Activated CD4-positive, alpha-beta T cell treated with anti-CD3 and anti-CD28 coated beads for 36 hours (primary cell): ENCODE measurements at regions not wholly inside any gene's neighbourhood (a gene's known extent, or its start where the extent isn't known, plus 50 kb on each side); places are given as distances from the start of the nearest gene placed in this dataset.
"Not testable (repeated sequence)": the region's sequence is repeated elsewhere in the genome, so short reads cannot be mapped to it uniquely, and the experiment has no call there.

Experiments used
- ATAC-seq: fragments of 200-7000 bp; cut with Tn5 transposase; one replicate; pipeline ENCODE4 v1.10.0; 2021; ENCODE audit warnings: mild to moderate bottlenecking, moderate library complexity
- CTCF ChIA-PET: fragments of 350-600 bp; sonication (Branson Sonifier 250); formaldehyde crosslinking; loops from one replicate; lab custom pipeline; 2021; ENCODE audit warnings: antibody characterized with exemption; lab: Charles Lee
- POLR2A ChIA-PET: fragments of 350-600 bp; sonication (Branson Sonifier 250); formaldehyde crosslinking; loops from one replicate; lab custom pipeline; 2021; ENCODE audit warnings: antibody characterized with exemption, inconsistent platforms; lab: Charles Lee
- DNase-seq: peaks from one replicate; pipeline ENCODE4 v3.0.0-alpha.2; 2020
- H3K27ac Mint-ChIP-seq: one replicate; pipeline ENCODE4 v1.8.0; 2021; ENCODE audit warnings: mixed read lengths
- H3K27me3 Mint-ChIP-seq: one replicate; pipeline ENCODE4 v1.8.0; 2021; ENCODE audit warnings: mixed read lengths
- H3K36me3 Mint-ChIP-seq: one replicate; pipeline ENCODE4 v1.8.0; 2021; ENCODE audit warnings: low read depth, mixed read lengths
- H3K4me1 Mint-ChIP-seq: one replicate; pipeline ENCODE4 v1.8.0; 2021; ENCODE audit warnings: mixed read lengths
- H3K4me3 Mint-ChIP-seq: one replicate; pipeline ENCODE4 v1.8.0; 2021; ENCODE audit warnings: mild to moderate bottlenecking, moderate library complexity, mixed read lengths
- H3K9me3 Mint-ChIP-seq: one replicate; pipeline ENCODE4 v1.8.0; 2021; ENCODE audit warnings: low read depth, mixed read lengths
- intact Hi-C, 2 experiments: fragments of 100-400 bp; cut with DNase I in 1 of 2; cut with micrococcal nuclease in 1 of 2; formaldehyde crosslinking; loops; one replicate each; pipeline versions ENCODE4 v1.14.2 to v1.15.1; 2022 to 2024; cut with DNase I, micrococcal nuclease

- H3K9me3 Mint-ChIP-seq, DNase-seq, intact Hi-C loops, H3K4me1 Mint-ChIP-seq, H3K4me3 Mint-ChIP-seq, CTCF ChIA-PET, H3K27ac Mint-ChIP-seq, H3K36me3 Mint-ChIP-seq, POLR2A ChIA-PET: not testable (repeated sequence)
- H3K27me3 Mint-ChIP-seq: peaks cover 19% of the 10 kb centered on the region
- ATAC-seq: peak; percentile 58
Measured at GRCh38 chr7:150114591-150114990, 208.6 kb upstream of the LRRC61 start.

DNA sequence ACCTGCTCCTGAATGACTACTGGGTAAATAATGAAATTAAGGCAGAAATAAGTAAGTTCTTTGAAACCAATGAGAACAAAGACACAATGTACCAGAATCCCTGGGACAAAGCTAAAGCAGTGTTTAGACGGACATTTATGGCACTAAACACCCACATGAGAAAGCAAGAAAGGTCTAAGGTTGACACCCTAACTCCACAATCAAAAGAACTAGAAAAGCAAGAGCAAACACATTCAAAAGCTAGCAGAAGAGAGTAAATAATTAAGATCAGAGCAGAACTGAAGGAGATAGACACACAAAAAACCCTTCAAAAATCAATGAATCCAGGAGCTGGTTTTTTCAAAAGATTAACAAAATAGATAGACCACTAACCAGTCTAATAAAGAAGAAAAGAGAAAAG, 203.2 kb upstream of the LRRC61 start:
- POLR2A ChIA-PET, H3K4me1 Mint-ChIP-seq, H3K27ac Mint-ChIP-seq, ATAC-seq, H3K9me3 Mint-ChIP-seq, H3K36me3 Mint-ChIP-seq, intact Hi-C loops, H3K4me3 Mint-ChIP-seq, H3K27me3 Mint-ChIP-seq, DNase-seq: not testable (repeated sequence)
- CTCF ChIA-PET: interaction anchor here (0.7 kb wide), 1 partner anchor 356 kb away, joined by 3 read pairs; no protein-coding TSS in a partner anchor

- H3K4me1 Mint-ChIP-seq, CTCF ChIA-PET, H3K4me3 Mint-ChIP-seq, intact Hi-C loops, POLR2A ChIA-PET, H3K9me3 Mint-ChIP-seq, DNase-seq, H3K36me3 Mint-ChIP-seq, H3K27me3 Mint-ChIP-seq, ATAC-seq, H3K27ac Mint-ChIP-seq: not testable (repeated sequence)
Measured at GRCh38 chr7:150125831-150126230, 197.3 kb upstream of the LRRC61 start.

GRCh38 chr7:150134451-150134850, 188.7 kb upstream of the LRRC61 start:
- POLR2A ChIA-PET, H3K4me1 Mint-ChIP-seq, ATAC-seq, H3K27ac Mint-ChIP-seq, H3K4me3 Mint-ChIP-seq, intact Hi-C loops, H3K9me3 Mint-ChIP-seq, CTCF ChIA-PET, H3K36me3 Mint-ChIP-seq, DNase-seq, H3K27me3 Mint-ChIP-seq: not testable (repeated sequence)

DNA sequence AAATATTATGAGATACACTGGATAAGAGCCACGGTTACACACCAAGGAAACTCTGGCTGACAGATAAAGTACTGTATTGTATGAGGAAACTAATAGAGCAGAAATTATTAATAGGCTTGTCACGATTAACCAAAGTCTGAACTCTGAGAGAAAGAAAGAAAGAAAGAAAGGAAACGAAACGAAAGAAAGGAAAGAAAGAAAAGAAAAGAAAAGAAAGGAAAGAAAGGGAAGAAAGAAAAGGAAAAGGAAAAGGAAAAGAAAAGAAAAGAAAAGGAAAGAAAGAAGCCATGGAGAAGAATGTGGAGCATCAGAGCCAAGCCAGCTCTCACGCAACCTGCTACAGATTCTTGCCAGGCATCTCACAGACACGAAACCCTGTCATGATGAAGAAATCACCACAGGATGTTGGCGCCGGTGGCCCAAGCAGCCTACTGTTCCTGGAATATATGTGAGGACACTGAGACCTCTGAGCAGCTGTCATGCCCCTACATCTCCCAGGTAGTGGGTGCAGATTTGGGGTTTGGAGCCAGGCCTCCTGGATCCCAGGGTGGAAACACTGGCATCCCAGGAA, 187.4 kb upstream of the LRRC61 start:
- H3K27me3 Mint-ChIP-seq, intact Hi-C loops, H3K27ac Mint-ChIP-seq, H3K36me3 Mint-ChIP-seq, H3K4me3 Mint-ChIP-seq, H3K4me1 Mint-ChIP-seq, CTCF ChIA-PET, H3K9me3 Mint-ChIP-seq, ATAC-seq, DNase-seq, POLR2A ChIA-PET: not testable (repeated sequence)

DNA sequence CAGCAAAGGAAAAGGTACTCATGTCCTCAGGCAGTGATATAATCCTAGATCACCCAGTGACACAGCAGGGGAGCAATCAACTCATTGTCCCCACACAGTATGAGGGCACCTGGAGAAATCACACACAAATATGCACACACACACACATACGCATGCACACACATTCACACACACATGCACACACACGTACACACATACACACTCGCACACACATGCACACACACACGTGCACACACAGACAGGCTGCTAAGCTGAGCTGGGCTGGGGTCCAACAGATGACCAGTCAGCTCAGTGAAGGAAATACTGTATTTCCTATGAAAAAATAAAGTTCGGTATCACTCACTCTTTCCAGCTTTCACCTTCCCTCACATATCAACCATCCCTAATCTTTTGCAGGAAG, 183.3 kb upstream of the LRRC61 start:
- POLR2A ChIA-PET, CTCF ChIA-PET, H3K27me3 Mint-ChIP-seq, H3K4me3 Mint-ChIP-seq, DNase-seq, ATAC-seq, H3K4me1 Mint-ChIP-seq, H3K9me3 Mint-ChIP-seq, H3K36me3 Mint-ChIP-seq, H3K27ac Mint-ChIP-seq, intact Hi-C loops: not testable (repeated sequence)

GRCh38 chr7:150141525-150142345, 181.4 kb upstream of the LRRC61 start:
- H3K27ac Mint-ChIP-seq, H3K9me3 Mint-ChIP-seq, CTCF ChIA-PET, H3K4me1 Mint-ChIP-seq, DNase-seq, H3K27me3 Mint-ChIP-seq, POLR2A ChIA-PET, intact Hi-C loops, H3K36me3 Mint-ChIP-seq, ATAC-seq, H3K4me3 Mint-ChIP-seq: not testable (repeated sequence)

DNA sequence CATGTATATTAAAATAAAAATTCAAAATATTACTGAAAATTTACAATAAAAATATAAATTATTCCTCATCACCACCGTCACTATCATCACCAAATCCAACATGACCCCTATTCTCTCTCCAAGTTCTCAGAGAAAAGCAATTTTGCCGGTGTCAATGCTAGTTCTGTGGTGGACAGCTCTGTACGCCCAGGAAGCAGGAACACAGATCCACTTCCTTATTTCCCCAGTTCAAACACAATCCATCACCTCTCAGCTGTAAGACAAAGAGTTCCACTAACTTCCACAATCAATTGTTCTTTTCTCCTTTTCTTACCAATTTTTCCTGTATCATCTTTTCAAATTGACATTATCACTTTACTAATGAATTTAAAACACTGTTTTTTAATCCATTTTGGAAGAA, 177.0 kb upstream of the LRRC61 start:
- H3K27me3 Mint-ChIP-seq, H3K4me3 Mint-ChIP-seq, H3K9me3 Mint-ChIP-seq, H3K36me3 Mint-ChIP-seq, DNase-seq, CTCF ChIA-PET, H3K4me1 Mint-ChIP-seq, POLR2A ChIA-PET, ATAC-seq, intact Hi-C loops, H3K27ac Mint-ChIP-seq: not testable (repeated sequence)

- H3K27ac Mint-ChIP-seq, H3K4me3 Mint-ChIP-seq, CTCF ChIA-PET, H3K4me1 Mint-ChIP-seq, H3K36me3 Mint-ChIP-seq, H3K27me3 Mint-ChIP-seq, ATAC-seq, POLR2A ChIA-PET, DNase-seq, intact Hi-C loops, H3K9me3 Mint-ChIP-seq: not testable (repeated sequence)
Measured at GRCh38 chr7:150147524-150147923, 175.6 kb upstream of the LRRC61 start.

DNA sequence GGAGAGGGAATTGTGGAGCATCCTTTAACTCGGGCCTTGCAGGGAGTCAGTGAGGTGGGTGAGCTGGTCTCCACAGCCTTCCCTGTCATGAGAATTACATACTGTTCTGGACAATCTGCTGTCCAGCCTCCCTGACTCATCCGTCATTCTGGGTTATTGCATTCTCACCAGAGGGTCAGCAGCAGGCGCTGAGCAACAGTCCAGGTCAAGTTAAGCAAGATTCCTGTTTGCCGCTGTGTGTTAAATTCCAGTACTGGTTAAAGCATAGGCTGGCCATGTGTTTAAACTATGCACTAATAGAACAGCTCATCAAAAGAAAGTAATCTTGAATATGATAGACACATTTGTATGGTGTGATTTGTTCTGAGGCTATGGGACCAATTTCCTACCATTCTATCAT, 167.1 kb upstream of the LRRC61 start:
- POLR2A ChIA-PET, H3K4me1 Mint-ChIP-seq, H3K27me3 Mint-ChIP-seq, ATAC-seq, intact Hi-C loops, H3K36me3 Mint-ChIP-seq, H3K27ac Mint-ChIP-seq, H3K9me3 Mint-ChIP-seq, DNase-seq, H3K4me3 Mint-ChIP-seq, CTCF ChIA-PET: not testable (repeated sequence)

DNA sequence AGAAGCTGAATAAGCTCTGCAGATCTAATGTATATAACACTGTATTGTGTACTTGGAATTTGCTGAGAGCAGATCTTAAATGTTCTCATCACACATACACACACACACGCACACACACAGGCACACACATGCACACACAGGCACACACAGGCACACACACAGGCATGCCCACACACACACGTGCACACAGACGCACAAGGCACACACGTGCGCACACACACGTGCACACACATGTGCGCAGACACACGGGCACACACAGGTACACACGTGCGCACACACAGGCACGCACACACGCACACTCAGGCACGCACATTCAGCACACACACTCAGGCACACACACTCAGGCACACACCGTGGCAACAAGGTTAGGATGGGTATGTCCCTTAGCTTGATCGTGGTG, 164.5 kb upstream of the LRRC61 start:
- H3K4me3 Mint-ChIP-seq, H3K36me3 Mint-ChIP-seq, H3K27me3 Mint-ChIP-seq, H3K9me3 Mint-ChIP-seq, H3K4me1 Mint-ChIP-seq, intact Hi-C loops, POLR2A ChIA-PET, H3K27ac Mint-ChIP-seq, DNase-seq, CTCF ChIA-PET, ATAC-seq: not testable (repeated sequence)

- H3K9me3 Mint-ChIP-seq, H3K4me3 Mint-ChIP-seq, H3K4me1 Mint-ChIP-seq, ATAC-seq, DNase-seq, intact Hi-C loops, H3K36me3 Mint-ChIP-seq, H3K27ac Mint-ChIP-seq, CTCF ChIA-PET, H3K27me3 Mint-ChIP-seq, POLR2A ChIA-PET: not testable (repeated sequence)
Measured at GRCh38 chr7:150169515-150169914, 153.6 kb upstream of the LRRC61 start.
